ENCODE measurements at regions not wholly inside any gene's neighbourhood (a gene's known extent, or its start where the extent isn't known, plus 50 kb on each side); places are given as distances from the start of the nearest gene placed in this dataset.

- no peak for TF ChIP-seq MAX (IDR thresholded peaks at IDR 0.05)
- TF ChIP-seq EP300 (IDR thresholded peaks at IDR 0.05), result no peak
- TF ChIP-seq, protein P1, sequence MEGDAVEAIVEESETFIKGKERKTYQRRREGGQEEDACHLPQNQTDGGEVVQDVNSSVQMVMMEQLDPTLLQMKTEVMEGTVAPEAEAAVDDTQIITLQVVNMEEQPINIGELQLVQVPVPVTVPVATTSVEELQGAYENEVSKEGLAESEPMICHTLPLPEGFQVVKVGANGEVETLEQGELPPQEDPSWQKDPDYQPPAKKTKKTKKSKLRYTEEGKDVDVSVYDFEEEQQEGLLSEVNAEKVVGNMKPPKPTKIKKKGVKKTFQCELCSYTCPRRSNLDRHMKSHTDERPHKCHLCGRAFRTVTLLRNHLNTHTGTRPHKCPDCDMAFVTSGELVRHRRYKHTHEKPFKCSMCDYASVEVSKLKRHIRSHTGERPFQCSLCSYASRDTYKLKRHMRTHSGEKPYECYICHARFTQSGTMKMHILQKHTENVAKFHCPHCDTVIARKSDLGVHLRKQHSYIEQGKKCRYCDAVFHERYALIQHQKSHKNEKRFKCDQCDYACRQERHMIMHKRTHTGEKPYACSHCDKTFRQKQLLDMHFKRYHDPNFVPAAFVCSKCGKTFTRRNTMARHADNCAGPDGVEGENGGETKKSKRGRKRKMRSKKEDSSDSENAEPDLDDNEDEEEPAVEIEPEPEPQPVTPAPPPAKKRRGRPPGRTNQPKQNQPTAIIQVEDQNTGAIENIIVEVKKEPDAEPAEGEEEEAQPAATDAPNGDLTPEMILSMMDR (IDR thresholded peaks at IDR 0.05), result no peak
- no peak for TF ChIP-seq POLR2A (IDR thresholded peaks at IDR 0.05; ENCODE audit: low read length)
- no peak for TF ChIP-seq MAZ (IDR thresholded peaks at IDR 0.05; ENCODE audit: borderline replicate concordance, low read depth, low read length)
Observed at GRCh38 chr6:67722861-67723261, 912.2 kb upstream of the ADGRB3 start.

Data from A549 (cell line).